ENCODE measurements at regions not wholly inside any gene's neighbourhood (a gene's known extent, or its start where the extent isn't known, plus 50 kb on each side); places are given as distances from the start of the nearest gene placed in this dataset.
A peak's percentile ranks its signal among the peaks of the same experiment; 100 is the strongest.

- Histone ChIP-seq H3K27me3 (replicated peaks; ENCODE audit: insufficient read depth) (no peaks in the 10 kb centered on the region), H3K4me1 (ENCODE audit: control insufficient read depth in 1 of 2, low read depth in 2 of 2) (peaks cover 14 to 27% of the 10 kb centered on the region in 2 donors), H3K9me3 (no peaks in the 10 kb centered on the region), H3K27ac (no peak overlapping the region), H3K36me3 (peaks cover 5% of the 10 kb centered on the region), H3K4me3 (no peak overlapping the region)
- ATAC-seq (ENCODE audit: insufficient number of reproducible peaks, low FRiP score, low read depth) (no peak), DNase-seq (ENCODE audit: low spot score) (no peak)
- TF ChIP-seq CTCF (IDR thresholded peaks at IDR 0.05), result no peak
These were observed 195.3 kb downstream of the UTRN start for GRCh38 chr6:144480473-144480872.

- ATAC-seq (ENCODE audit: insufficient number of reproducible peaks, low FRiP score, low read depth), result no peak
- Histone ChIP-seq H3K36me3 (peaks cover 9% of the 10 kb centered on the region), H3K4me1 (ENCODE audit: control insufficient read depth in 1 of 2, low read depth in 2 of 2) (peaks cover 14 to 27% of the 10 kb centered on the region in 2 donors), H3K27ac (no peak overlapping the region), H3K4me3 (no peak overlapping the region), H3K9me3 (no peaks in the 10 kb centered on the region), H3K27me3 (replicated peaks; ENCODE audit: insufficient read depth) (no peaks in the 10 kb centered on the region)
- TF ChIP-seq CTCF (IDR thresholded peaks at IDR 0.05), result no peak
- no peak for DNase-seq (ENCODE audit: low spot score)
These were observed 196.4 kb downstream of the UTRN start for GRCh38 chr6:144481527-144481926.

- Histone ChIP-seq H3K9me3 (no peaks in the 10 kb centered on the region), H3K4me1 (ENCODE audit: control insufficient read depth in 1 of 2, low read depth in 2 of 2) (peaks cover 14 to 27% of the 10 kb centered on the region in 2 donors), H3K4me3 (no peak overlapping the region), H3K27ac (no peak overlapping the region), H3K36me3 (peaks cover 9% of the 10 kb centered on the region), H3K27me3 (replicated peaks; ENCODE audit: insufficient read depth) (no peaks in the 10 kb centered on the region)
- ATAC-seq (ENCODE audit: insufficient number of reproducible peaks, low FRiP score, low read depth) (no peak), DNase-seq (ENCODE audit: low spot score) (peak; percentile 18)
- peak; percentile 55 for TF ChIP-seq CTCF (IDR thresholded peaks at IDR 0.05)
These were observed 197.0 kb downstream of the UTRN start for GRCh38 chr6:144482142-144482541.

GRCh38 chr6:144485531-144485930, 200.4 kb downstream of the UTRN start:
- Histone ChIP-seq H3K27me3 (replicated peaks; ENCODE audit: insufficient read depth) (no peaks in the 10 kb centered on the region), H3K4me3 (no peak overlapping the region), H3K27ac (no peak overlapping the region), H3K9me3 (no peaks in the 10 kb centered on the region), H3K4me1 (ENCODE audit: control insufficient read depth in 1 of 2, low read depth in 2 of 2) (peaks cover 0 to 2% of the 10 kb centered on the region in 2 donors), H3K36me3 (peaks cover 24% of the 10 kb centered on the region)
- no peak for DNase-seq (ENCODE audit: low spot score)
- no peak for ATAC-seq (ENCODE audit: insufficient number of reproducible peaks, low FRiP score, low read depth)
- no peak for TF ChIP-seq CTCF (IDR thresholded peaks at IDR 0.05)

- DNase-seq (ENCODE audit: low spot score) (no peak), ATAC-seq (ENCODE audit: insufficient number of reproducible peaks, low FRiP score, low read depth) (no peak)
- Histone ChIP-seq H3K27ac (no peak overlapping the region), H3K4me3 (no peak overlapping the region), H3K36me3 (peaks cover 29% of the 10 kb centered on the region), H3K9me3 (no peaks in the 10 kb centered on the region), H3K27me3 (replicated peaks; ENCODE audit: insufficient read depth) (no peaks in the 10 kb centered on the region), H3K4me1 (ENCODE audit: control insufficient read depth in 1 of 2, low read depth in 2 of 2) (peaks cover 5 to 7% of the 10 kb centered on the region in 2 donors)
- no peak for TF ChIP-seq CTCF (IDR thresholded peaks at IDR 0.05)
These were observed 203.5 kb downstream of the UTRN start for GRCh38 chr6:144488590-144488989.
